ENCODE measurements at regions not wholly inside any gene's neighbourhood (a gene's known extent, or its start where the extent isn't known, plus 50 kb on each side); places are given as distances from the start of the nearest gene placed in this dataset.

DNA sequence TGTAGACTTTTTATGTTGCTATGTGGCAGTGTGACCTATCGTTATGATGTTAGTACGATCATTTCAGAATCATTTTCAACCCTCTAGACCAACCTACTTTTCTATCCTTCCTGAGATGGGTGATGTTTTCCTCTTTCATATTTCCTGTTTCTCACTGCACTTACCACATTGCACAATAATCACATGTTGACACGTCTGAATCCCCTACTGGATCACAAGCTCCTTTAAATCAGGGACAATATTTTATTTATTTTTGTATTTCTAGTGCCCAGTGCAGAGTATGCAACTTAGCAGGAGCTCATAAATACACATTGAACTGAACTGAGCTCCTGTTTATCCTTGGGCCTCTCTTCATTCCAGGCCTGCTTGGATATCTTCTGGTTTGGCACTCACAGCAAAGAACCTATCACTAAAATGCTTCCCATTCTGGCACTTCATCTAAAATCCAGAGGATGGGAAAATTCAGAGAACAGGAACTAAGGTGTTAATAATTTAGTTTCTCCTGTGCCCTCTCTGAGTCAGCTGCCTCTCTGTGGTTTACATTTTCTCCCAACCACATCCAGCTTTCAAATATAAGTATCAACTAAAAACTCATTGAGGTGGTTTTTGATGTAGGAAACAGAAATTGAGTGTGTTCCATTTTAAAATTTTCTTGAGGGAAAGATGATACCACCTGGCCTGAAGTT lies 69.4 kb upstream of the DYRK2 start:
- no peaks in the 10 kb centered on the region for H3K27me3 ChIP-seq (ENCODE audit: control insufficient read depth, insufficient read depth, low read length)
- H3K4me3 ChIP-seq (ENCODE audit: low read length): no peak overlapping the region
- H3K27ac ChIP-seq (ENCODE audit: low read length): no peak overlapping the region
- DNase-seq: no peak
- no peaks in the 10 kb centered on the region for H3K36me3 ChIP-seq (ENCODE audit: control insufficient read depth, insufficient read depth, low read length)
- no CpG with 5 or more reads among the region's 3 CpGs for WGBS (ENCODE audit: insufficient coverage)
- H3K4me1 ChIP-seq (ENCODE audit: control insufficient read depth, insufficient read depth, low read length): peaks cover 2% of the 10 kb centered on the region
- no peaks in the 10 kb centered on the region for H3K9me3 ChIP-seq (replicated peaks; ENCODE audit: control insufficient read depth, low read depth, low read length)

DNA sequence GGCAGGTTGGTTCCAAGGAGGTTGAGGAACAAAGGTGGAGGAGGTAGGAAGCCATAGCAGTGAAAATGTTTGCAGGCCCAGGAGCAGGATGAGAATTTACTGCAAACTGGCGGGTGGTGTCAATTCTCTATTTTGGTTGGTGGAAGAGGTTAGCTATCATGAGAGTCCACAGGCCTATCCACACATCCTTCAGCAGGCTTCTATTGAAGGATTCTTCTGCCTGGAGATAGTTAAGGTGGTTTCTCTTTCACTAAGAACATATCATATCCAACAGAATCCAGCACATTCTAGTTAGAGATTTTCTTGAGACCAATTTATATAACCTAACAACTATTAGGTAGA lies 68.9 kb upstream of the DYRK2 start:
- no peaks in the 10 kb centered on the region for H3K27me3 ChIP-seq (ENCODE audit: control insufficient read depth, insufficient read depth, low read length)
- no peak overlapping the region for H3K4me3 ChIP-seq (ENCODE audit: low read length)
- no peaks in the 10 kb centered on the region for H3K36me3 ChIP-seq (ENCODE audit: control insufficient read depth, insufficient read depth, low read length)
- no peaks in the 10 kb centered on the region for H3K9me3 ChIP-seq (replicated peaks; ENCODE audit: control insufficient read depth, low read depth, low read length)
- H3K4me1 ChIP-seq (ENCODE audit: control insufficient read depth, insufficient read depth, low read length): peaks cover 2% of the 10 kb centered on the region
- no peak for DNase-seq
- no peak overlapping the region for H3K27ac ChIP-seq (ENCODE audit: low read length)
- WGBS (ENCODE audit: insufficient coverage): no CpG with 5 or more reads among the region's 1 CpG

DNA sequence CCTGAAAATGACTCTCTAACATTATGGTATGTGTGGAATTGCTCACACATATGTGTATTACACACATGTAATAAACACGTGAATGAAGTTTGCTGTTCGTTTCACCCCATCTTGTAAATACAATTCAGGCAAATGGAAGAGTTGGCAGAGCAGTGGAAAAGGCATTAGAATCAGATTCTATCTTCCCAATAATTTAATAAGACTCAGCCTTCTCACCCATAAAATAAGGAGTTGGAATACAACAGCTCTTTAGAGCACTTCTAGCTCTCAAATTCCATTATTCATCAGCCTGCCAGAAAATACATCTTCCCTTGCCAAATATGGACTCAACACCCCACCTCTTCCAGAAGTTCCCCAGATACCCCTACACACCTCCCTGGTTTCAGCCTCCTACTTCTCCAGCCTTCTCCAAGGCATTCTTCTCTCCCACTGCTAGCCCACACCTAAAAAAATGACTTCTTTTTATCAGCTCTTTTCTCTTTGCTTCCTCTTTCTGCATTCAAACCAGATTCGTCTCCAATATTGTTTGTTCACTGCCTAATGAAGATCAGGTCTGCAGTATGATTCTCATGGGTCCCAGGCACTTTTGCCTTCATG lies 66.2 kb upstream of the DYRK2 start:
- H3K4me3 ChIP-seq (ENCODE audit: low read length): no peak overlapping the region
- 14% methylated on average over 1 of the region's 3 CpGs for WGBS (ENCODE audit: insufficient coverage)
- peak; percentile 22 for DNase-seq
- no peaks in the 10 kb centered on the region for H3K9me3 ChIP-seq (replicated peaks; ENCODE audit: control insufficient read depth, low read depth, low read length)
- no peaks in the 10 kb centered on the region for H3K36me3 ChIP-seq (ENCODE audit: control insufficient read depth, insufficient read depth, low read length)
- peaks cover 2% of the 10 kb centered on the region for H3K4me1 ChIP-seq (ENCODE audit: control insufficient read depth, insufficient read depth, low read length)
- H3K27ac ChIP-seq (ENCODE audit: low read length): no peak overlapping the region
- no peaks in the 10 kb centered on the region for H3K27me3 ChIP-seq (ENCODE audit: control insufficient read depth, insufficient read depth, low read length)

DNA sequence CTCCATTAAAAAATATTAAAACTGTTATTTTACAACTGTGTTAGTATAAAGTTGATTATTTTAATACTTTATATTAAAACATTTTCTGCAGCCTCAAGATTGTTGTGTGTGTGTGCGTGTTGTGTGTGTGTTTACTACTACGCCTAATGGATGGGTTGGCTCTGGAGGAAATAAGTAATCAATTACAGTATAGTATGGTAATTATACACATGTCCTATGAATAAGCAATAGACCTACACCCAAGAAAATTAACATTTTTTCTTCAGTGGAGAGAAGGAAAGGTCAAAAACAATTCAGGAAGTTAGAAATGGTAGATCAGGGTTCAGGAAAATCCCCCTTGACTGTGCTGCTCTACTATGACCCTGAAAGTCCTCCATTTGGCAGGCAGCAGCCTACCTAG lies 65.7 kb upstream of the DYRK2 start:
- WGBS (ENCODE audit: insufficient coverage): no CpG with 5 or more reads among the region's 2 CpGs
- H3K4me1 ChIP-seq (ENCODE audit: control insufficient read depth, insufficient read depth, low read length): peaks cover 2% of the 10 kb centered on the region
- H3K4me3 ChIP-seq (ENCODE audit: low read length): no peak overlapping the region
- no peak for DNase-seq
- H3K27me3 ChIP-seq (ENCODE audit: control insufficient read depth, insufficient read depth, low read length): no peaks in the 10 kb centered on the region
- no peaks in the 10 kb centered on the region for H3K9me3 ChIP-seq (replicated peaks; ENCODE audit: control insufficient read depth, low read depth, low read length)
- no peak overlapping the region for H3K27ac ChIP-seq (ENCODE audit: low read length)
- no peaks in the 10 kb centered on the region for H3K36me3 ChIP-seq (ENCODE audit: control insufficient read depth, insufficient read depth, low read length)

DNA sequence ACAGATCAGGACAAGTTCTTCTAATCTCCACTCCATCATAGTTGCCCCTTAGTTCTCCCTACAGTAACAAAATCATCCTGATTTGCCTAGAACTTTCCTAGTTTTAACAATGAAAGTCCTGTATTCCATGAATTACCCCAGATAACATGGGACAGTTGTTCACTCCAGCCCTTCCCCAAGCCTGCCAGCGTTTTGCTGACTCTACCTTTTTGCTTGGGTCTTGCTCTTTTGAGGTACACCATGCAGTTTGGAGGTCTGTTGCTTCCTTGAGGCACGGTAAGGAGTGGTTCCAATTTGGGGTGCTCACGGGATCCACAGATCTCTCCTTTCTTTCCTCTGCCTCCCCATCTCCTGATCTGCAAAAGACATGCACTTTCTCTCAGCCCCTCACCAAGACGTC lies 61.6 kb upstream of the DYRK2 start:
- Histone ChIP-seq H3K9me3 (replicated peaks; ENCODE audit: control insufficient read depth, low read depth, low read length) (no peaks in the 10 kb centered on the region), H3K27me3 (ENCODE audit: control insufficient read depth, insufficient read depth, low read length) (no peaks in the 10 kb centered on the region), H3K27ac (ENCODE audit: low read length) (no peak overlapping the region), H3K4me1 (ENCODE audit: control insufficient read depth, insufficient read depth, low read length) (peaks cover under 1% of the 10 kb centered on the region), H3K36me3 (ENCODE audit: control insufficient read depth, insufficient read depth, low read length) (no peaks in the 10 kb centered on the region), H3K4me3 (ENCODE audit: low read length) (no peak overlapping the region)
- DNase-seq: no peak
- WGBS (ENCODE audit: insufficient coverage): 94% methylated on average over 2 of the region's 4 CpGs

DNA sequence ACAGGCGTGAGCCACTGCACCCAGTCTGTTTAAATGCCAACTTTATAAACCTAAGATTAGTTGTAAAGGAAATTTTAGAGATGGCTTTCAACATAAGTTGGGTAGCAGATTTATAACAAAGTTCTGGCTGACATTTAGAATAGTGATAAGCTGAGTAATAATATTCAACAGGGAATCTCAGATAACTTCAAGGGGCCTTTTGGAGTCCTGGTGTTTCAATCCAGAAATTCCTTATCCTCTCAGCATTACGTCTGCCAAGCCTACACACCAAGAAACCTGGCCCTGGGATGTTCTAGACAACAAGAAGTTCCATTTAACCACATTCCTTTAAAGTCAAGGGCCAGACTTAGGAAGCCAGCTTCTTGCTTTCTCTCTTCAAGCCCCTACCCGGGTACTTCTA lies 59.5 kb upstream of the DYRK2 start:
- no peak for DNase-seq
- Histone ChIP-seq H3K27ac (ENCODE audit: low read length) (no peak overlapping the region), H3K27me3 (ENCODE audit: control insufficient read depth, insufficient read depth, low read length) (no peaks in the 10 kb centered on the region), H3K9me3 (replicated peaks; ENCODE audit: control insufficient read depth, low read depth, low read length) (no peaks in the 10 kb centered on the region), H3K36me3 (ENCODE audit: control insufficient read depth, insufficient read depth, low read length) (no peaks in the 10 kb centered on the region), H3K4me1 (ENCODE audit: control insufficient read depth, insufficient read depth, low read length) (no peaks in the 10 kb centered on the region), H3K4me3 (ENCODE audit: low read length) (no peak overlapping the region)
- WGBS (ENCODE audit: insufficient coverage): 70% methylated on average over 2 of the region's 3 CpGs

DNA sequence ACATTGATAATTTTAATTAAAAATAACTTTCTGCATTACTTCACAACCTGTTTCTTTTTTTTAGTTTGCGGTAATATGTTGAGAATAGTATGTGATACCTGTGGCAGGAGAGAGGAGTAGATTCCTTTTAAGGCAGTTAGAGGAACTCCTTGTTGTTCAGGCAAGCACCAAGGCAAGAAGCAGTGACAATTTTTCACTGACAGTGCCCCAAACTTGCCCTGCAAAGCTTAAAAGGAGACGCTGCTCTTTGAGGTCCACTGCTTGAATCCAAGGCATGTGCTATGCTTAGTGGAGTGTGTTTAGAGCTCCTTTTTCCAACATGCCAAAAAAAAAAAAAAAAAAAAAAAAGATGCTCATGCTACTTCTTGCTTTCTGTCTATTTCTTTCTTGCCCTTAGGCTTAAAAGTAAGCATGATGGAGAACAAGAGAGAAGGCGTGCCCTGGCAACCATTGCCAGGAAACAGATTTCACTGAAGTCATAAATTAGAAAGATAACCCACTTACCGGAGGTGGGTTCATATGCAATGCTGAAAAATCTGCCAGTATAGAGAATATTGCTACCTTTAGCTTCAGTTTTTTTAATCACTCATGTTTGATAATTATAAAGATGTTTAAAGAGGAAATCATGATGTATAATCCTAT lies 58.3 kb upstream of the DYRK2 start:
- WGBS (ENCODE audit: insufficient coverage): 80% methylated on average over 1 of the region's 4 CpGs
- Histone ChIP-seq H3K9me3 (replicated peaks; ENCODE audit: control insufficient read depth, low read depth, low read length) (no peaks in the 10 kb centered on the region), H3K4me1 (ENCODE audit: control insufficient read depth, insufficient read depth, low read length) (no peaks in the 10 kb centered on the region), H3K4me3 (ENCODE audit: low read length) (no peak overlapping the region), H3K27me3 (ENCODE audit: control insufficient read depth, insufficient read depth, low read length) (no peaks in the 10 kb centered on the region), H3K27ac (ENCODE audit: low read length) (no peak overlapping the region), H3K36me3 (ENCODE audit: control insufficient read depth, insufficient read depth, low read length) (no peaks in the 10 kb centered on the region)
- DNase-seq: no peak

DNA sequence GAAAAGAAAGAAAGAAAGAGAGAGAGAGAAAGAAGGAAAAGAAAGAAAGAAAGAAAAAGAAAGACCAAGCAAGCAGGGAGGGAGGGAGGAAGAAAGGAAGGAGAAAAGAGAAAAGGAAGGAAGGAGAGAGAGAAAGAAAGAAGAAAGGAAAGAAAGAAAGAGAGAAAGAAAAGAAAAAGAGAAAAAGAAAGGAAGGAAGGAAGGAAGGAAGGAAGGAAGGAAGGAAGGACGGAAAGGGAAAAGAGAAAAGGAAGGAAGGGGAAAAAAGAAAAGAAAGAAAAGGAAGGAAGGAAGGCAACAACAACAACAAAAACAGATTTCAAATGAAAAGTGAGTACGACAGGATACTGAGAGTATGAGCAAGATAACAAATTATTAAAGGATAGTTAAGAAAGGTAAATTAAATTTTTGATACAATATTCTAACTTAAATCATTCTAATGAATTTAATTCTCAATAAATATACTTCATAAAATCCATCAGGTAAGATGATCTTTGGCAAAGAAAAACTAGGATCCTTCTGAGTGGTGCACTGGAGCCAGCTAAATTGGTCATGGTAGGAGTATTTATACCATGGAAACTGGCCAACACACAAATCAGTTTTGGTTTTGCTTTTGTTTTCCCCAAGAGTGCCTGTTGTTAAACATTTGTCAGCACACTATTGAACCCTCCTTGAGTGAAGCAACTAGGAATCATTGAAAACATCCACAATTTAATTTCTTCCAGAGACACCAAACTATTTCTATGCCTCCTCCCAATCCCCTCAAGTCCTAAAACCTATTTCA lies 56.1 kb upstream of the DYRK2 start:
- DNase-seq: peak; percentile 59
- no peaks in the 10 kb centered on the region for H3K4me1 ChIP-seq (ENCODE audit: control insufficient read depth, insufficient read depth, low read length)
- H3K27ac ChIP-seq (ENCODE audit: low read length): no peak overlapping the region
- no peaks in the 10 kb centered on the region for H3K9me3 ChIP-seq (replicated peaks; ENCODE audit: control insufficient read depth, low read depth, low read length)
- no peak overlapping the region for H3K4me3 ChIP-seq (ENCODE audit: low read length)
- H3K27me3 ChIP-seq (ENCODE audit: control insufficient read depth, insufficient read depth, low read length): no peaks in the 10 kb centered on the region
- no peaks in the 10 kb centered on the region for H3K36me3 ChIP-seq (ENCODE audit: control insufficient read depth, insufficient read depth, low read length)
- no CpG with 5 or more reads among the region's 2 CpGs for WGBS (ENCODE audit: insufficient coverage)

DNA sequence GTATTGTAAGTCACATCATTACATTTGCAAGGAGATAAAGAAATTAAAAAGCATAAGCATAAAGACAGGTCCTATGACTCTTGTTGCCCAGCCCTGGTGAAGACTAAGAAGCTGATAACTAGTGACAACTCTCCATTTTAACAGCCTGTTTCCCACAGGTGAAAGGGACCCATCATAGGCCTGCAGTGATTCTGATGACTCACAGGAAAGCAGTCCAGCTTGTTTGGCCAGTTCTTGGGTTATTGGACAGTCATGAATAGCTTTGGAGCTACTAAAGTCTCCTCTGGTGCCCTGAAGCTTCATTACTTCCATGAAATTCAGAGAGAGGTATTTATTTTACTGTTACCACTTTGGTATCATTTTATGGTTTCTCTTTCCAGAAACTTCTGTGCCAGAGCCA lies 55.5 kb upstream of the DYRK2 start:
- Histone ChIP-seq H3K4me3 (ENCODE audit: low read length) (no peak overlapping the region), H3K9me3 (replicated peaks; ENCODE audit: control insufficient read depth, low read depth, low read length) (no peaks in the 10 kb centered on the region), H3K27me3 (ENCODE audit: control insufficient read depth, insufficient read depth, low read length) (no peaks in the 10 kb centered on the region), H3K36me3 (ENCODE audit: control insufficient read depth, insufficient read depth, low read length) (no peaks in the 10 kb centered on the region), H3K4me1 (ENCODE audit: control insufficient read depth, insufficient read depth, low read length) (no peaks in the 10 kb centered on the region), H3K27ac (ENCODE audit: low read length) (no peak overlapping the region)
- DNase-seq: no peak

All from muscle of leg (tissue), 3 donors.